Activated naive CD8-positive, alpha-beta T cell treated with anti-CD3 and anti-CD28 coated beads, Interleukin-2, amount 10 ng/mL, durations not matched to agents 7 days and 5 days (primary cell): ENCODE measurements at regions not wholly inside any gene's neighbourhood (a gene's known extent, or its start where the extent isn't known, plus 50 kb on each side); places are given as distances from the start of the nearest gene placed in this dataset.
A peak's percentile ranks its signal among the peaks of the same experiment; 100 is the strongest.
"Not testable (repeated sequence)": the region's sequence is repeated elsewhere in the genome, so short reads cannot be mapped to it uniquely, and the experiment has no call there.

ENCODE experiments used
- ATAC-seq: fragments of 150-1000 bp; cut with Tn5 transposase; one replicate; pipeline ENCODE4 v1.10.0; 2021; ENCODE audit warnings: low read depth, moderate library complexity
- POLR2A ChIA-PET: fragments of 350-600 bp; sonication (Branson Sonifier 250); formaldehyde crosslinking; loops from one replicate; lab custom pipeline; 2021; ENCODE audit warnings: antibody characterized with exemption; lab: Charles Lee
- DNase-seq: peaks from one replicate; pipeline ENCODE4 v3.0.0; 2021
- H3K27ac Mint-ChIP-seq: one replicate; pipeline ENCODE4 v1.8.0; 2022; ENCODE audit warnings: mild to moderate bottlenecking, mixed read lengths
- H3K27me3 Mint-ChIP-seq: one replicate; pipeline ENCODE4 v1.8.0; 2022; ENCODE audit warnings: mild to moderate bottlenecking, moderate library complexity, mixed read lengths
- H3K36me3 Mint-ChIP-seq: one replicate; pipeline ENCODE4 v1.8.0; 2021; ENCODE audit warnings: mild to moderate bottlenecking, mixed read lengths
- H3K4me1 Mint-ChIP-seq: one replicate; pipeline ENCODE4 v1.8.0; 2021; ENCODE audit warnings: mixed read lengths
- H3K4me3 Mint-ChIP-seq: one replicate; pipeline ENCODE4 v1.8.0; 2022; ENCODE audit warnings: mild to moderate bottlenecking, moderate library complexity, mixed read lengths
- H3K9me3 Mint-ChIP-seq: one replicate; pipeline ENCODE4 v1.8.0; 2021; ENCODE audit warnings: mixed read lengths

DNA sequence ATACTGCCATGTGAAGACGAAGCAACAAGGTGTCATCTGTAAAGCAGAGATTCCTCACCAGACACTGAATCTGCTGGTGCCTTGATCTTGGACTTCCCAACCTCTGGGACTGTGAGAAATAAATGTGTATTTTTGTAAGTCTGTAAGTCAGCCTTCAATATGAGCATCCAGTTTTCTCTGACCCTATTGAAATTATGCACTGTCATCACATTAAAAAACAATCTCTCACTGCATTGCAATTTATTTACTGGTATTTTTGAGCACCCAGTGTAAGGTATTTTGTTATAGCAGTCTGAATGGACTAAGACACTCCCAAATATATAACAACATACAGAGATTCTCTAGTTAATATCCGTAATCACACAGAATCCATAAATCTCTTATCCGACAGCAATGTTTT is 77.5 kb upstream of the CDK6 start:
- peaks cover 4% of the 10 kb centered on the region for H3K9me3 Mint-ChIP-seq
- no peaks in the 10 kb centered on the region for H3K27me3 Mint-ChIP-seq
- H3K36me3 Mint-ChIP-seq: peaks cover 2% of the 10 kb centered on the region
- no peak overlapping the region for H3K27ac Mint-ChIP-seq
- H3K4me3 Mint-ChIP-seq: no peak overlapping the region
- H3K4me1 Mint-ChIP-seq: no peaks in the 10 kb centered on the region
- no peak for ATAC-seq
- POLR2A ChIA-PET: no interaction called here
- no peak for DNase-seq

DNA sequence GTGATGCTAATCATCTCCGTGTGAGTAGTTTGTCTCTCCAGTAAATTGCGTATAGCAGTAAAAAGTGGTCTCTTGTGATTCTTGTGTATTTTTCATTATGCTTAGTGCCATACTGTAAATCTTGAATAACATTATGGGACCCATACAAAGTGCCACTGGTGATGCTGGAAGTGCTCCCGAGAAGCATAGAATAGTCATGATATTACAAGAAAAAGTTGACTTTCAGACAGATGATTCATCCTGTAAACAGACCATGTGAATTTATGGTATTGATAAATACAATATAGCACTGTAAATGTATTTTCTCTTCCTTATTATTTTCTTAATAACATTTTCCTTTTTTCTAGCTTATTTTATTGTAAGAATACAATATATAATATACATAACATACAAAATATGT is 74.6 kb upstream of the CDK6 start:
- Mint-ChIP-seq H3K4me3 (no peak overlapping the region), H3K36me3 (peaks cover 6% of the 10 kb centered on the region), H3K9me3 (peaks cover 5% of the 10 kb centered on the region), H3K4me1 (no peaks in the 10 kb centered on the region), H3K27ac (no peak overlapping the region), H3K27me3 (peaks cover 4% of the 10 kb centered on the region)
- no peak for DNase-seq
- no peak for ATAC-seq
- POLR2A ChIA-PET: no interaction called here

DNA sequence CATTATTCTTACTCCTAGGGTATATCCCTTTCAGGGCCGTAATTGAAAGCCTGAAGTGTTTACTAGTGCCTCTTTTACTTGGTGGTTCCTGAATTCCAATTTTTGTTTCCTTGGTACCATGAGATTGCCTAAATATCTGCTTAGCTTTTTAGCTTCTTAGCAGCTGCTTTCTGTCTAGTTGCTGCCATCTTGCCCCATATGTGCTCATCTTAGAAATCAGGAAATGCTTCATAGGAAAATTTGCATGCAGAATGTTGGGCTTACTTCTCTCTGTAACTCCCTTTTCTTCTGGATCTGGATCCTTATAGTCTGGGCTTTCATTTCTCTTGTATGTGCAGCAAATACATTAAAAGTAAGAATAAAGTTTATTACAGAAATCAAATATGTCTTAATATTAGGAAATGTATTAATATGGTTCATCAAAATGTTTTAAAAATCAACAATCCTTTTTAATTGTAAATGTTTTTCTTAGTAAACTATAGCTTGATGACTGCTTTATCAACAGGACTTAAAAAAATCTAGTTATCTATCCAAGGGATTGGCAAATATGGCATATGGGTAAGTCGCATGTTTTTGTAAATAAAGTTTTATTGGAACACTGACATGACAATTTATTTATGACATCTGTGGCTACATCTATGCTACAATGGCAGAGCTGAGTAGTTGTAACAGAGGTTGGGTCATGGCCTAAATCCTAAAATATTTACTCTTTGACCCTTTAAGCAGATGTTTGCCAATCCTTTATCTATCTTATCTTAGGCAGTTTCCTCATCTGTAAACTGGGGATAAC is 73.5 kb upstream of the CDK6 start:
- no peak for DNase-seq
- POLR2A ChIA-PET: no interaction called here
- peaks cover 6% of the 10 kb centered on the region for H3K36me3 Mint-ChIP-seq
- H3K27me3 Mint-ChIP-seq: peaks cover 4% of the 10 kb centered on the region
- H3K27ac Mint-ChIP-seq: no peak overlapping the region
- H3K9me3 Mint-ChIP-seq: peaks cover 5% of the 10 kb centered on the region
- no peak overlapping the region for H3K4me3 Mint-ChIP-seq
- peaks cover 2% of the 10 kb centered on the region for H3K4me1 Mint-ChIP-seq
- ATAC-seq: no peak

DNA sequence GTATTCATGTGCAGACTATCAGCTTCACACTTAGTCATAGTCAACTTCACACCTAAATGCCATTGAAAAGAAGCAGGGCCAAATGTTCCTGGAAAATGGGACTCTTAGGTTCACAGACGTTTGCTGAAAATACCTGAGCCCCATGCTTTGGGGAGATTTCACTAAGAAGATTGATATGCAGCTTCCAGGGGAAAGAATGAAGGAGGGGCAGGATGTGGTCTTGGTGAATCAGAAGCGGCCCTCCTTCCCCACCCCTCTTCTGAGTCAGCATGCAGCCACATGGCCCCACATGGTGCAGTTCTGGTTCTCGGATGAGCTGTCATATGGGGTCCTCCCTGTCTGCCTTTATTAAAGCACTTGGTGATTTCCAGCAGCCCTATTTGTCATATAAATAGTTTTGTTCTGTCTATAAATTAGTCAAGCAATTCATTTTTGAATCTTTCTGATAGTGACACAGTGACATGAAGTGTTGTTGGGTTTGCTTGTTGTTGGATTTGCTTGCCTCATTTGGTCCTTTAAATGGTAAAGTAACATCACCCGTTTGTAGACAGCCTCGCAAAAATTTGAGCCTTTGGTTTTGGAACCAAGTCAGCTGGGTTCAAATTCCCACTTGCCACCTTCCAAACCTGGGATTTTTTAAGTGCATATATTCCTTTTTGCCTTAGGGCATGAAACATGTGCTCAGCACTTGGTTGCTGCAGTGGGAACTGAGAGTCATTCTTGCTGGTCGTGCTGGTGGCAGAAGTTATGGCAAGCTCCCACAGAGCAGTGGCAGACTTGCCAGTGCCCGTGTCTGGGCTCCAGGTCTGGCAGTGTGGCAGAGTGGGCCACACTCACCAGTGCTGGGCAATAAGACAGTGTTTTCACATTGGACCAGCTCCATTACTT is 68.1 kb upstream of the CDK6 start:
- Mint-ChIP-seq H3K27ac (peak overlapping the region; percentile 3), H3K27me3 (peaks cover 4% of the 10 kb centered on the region), H3K36me3 (peaks cover 9% of the 10 kb centered on the region), H3K4me3 (no peak overlapping the region), H3K4me1 (peaks cover 17% of the 10 kb centered on the region), H3K9me3 (peaks cover 3% of the 10 kb centered on the region)
- DNase-seq: peak; percentile 66
- ATAC-seq: peak; percentile 100
- POLR2A ChIA-PET: interaction anchor here (1.1 kb wide), 1 partner anchor 69 kb away, joined by 3 read pairs; no protein-coding TSS in a partner anchor

DNA sequence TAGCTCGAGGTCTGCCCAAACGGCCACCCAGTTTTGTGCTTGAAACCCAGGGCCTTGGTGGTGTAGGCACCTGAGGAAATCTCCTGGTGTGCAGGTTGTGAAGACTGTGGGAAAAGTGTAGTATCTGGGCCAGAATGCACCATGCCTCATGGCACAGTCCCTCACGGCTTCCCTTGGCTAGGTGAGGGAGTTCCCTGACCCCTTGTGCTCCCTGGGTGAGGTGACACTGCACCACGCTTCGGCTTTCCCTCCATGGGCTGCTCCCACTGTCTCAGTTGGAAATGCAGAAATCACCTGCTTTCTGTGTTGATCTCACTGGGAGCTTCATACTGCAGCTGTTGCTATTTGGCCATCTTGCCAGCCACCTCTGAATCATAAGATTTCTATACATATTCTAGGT is 62.4 kb upstream of the CDK6 start:
- peaks cover 30% of the 10 kb centered on the region for H3K9me3 Mint-ChIP-seq
- H3K36me3 Mint-ChIP-seq: peaks cover 12% of the 10 kb centered on the region
- H3K4me3 Mint-ChIP-seq: no peak overlapping the region
- POLR2A ChIA-PET: no interaction called here
- peaks cover 6% of the 10 kb centered on the region for H3K4me1 Mint-ChIP-seq
- H3K27me3 Mint-ChIP-seq: peaks cover 2% of the 10 kb centered on the region
- ATAC-seq (no peak), DNase-seq (no peak)
- no peak overlapping the region for H3K27ac Mint-ChIP-seq

DNA sequence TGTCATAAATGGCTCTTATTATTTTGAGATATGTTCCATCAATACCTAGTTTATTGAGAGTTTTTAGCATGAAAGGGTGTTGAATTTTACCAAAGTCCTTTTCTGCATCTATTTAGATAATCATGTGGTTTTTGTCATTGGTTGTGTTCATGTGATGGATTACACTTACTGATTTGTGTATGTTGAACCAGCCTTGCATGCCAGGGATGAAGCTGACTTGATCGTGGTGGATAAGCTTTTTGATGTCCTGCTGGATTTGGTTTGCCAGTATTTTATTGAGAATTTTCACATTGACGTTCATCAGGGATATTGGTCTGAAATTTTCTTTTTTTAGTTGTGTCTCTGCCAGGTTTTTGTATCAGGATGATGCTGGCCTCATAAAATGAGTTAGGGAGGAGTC is 58.5 kb upstream of the CDK6 start:
- H3K27ac Mint-ChIP-seq, H3K4me1 Mint-ChIP-seq, H3K4me3 Mint-ChIP-seq, ATAC-seq, DNase-seq, POLR2A ChIA-PET: not testable (repeated sequence)
- Mint-ChIP-seq H3K9me3 (peaks cover 36% of the 10 kb centered on the region), H3K36me3 (peaks cover 11% of the 10 kb centered on the region), H3K27me3 (peaks cover 13% of the 10 kb centered on the region)

DNA sequence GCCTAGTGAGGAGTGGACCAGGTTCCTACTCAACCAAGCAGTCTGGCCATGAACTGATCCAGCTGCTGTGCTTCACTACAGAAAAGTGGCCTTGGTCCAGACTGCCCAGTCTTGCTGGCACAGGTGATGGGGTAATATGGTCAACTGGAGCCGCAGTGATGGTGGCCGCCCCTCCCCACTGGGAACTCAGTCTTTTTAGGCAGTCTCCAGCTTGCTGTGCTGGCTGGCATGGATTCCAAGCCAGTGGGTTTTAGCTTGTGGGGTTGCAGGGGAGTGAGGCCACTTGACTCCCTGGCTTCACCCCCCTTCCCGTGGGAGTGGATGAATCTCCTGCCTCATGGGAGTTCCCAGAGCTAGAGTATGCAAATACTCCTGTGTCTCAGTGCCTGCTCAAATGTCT is 52.7 kb upstream of the CDK6 start:
- H3K27ac Mint-ChIP-seq: no peak overlapping the region
- H3K4me1 Mint-ChIP-seq: no peaks in the 10 kb centered on the region

More for the DNA sequence above, 52.7 kb upstream of the CDK6 start:
- Mint-ChIP-seq H3K4me3 (no peak overlapping the region), H3K27me3 (peaks cover 15% of the 10 kb centered on the region), H3K9me3 (peaks cover 27% of the 10 kb centered on the region), H3K36me3 (peaks cover 7% of the 10 kb centered on the region)
- ATAC-seq: no peak
- DNase-seq: no peak
- POLR2A ChIA-PET: no interaction called here
